GM20000 (cell line): ENCODE measurements at regions not wholly inside any gene's neighbourhood (a gene's known extent, or its start where the extent isn't known, plus 50 kb on each side); places are given as distances from the start of the nearest gene placed in this dataset.

Source experiments
- DNase-seq: peaks from one replicate; pipeline ENCODE4 v3.0.0; 2012; ENCODE audit warnings: low spot score
- CTCF ChIP-seq: IDR thresholded peaks from 2 replicates; pipeline ENCODE4 v1.5.1; 2012; ENCODE audit warnings: mild to moderate bottlenecking, control low read depth; ENCODE audit errors: extremely low read depth, missing control alignments

- no peak for DNase-seq
- no peak for TF ChIP-seq CTCF
Observed at GRCh38 chr20:57103146-57103800, 163.2 kb downstream of the BMP7 start.

GRCh38 chr20:57104113-57104512, 162.3 kb downstream of the BMP7 start:
- DNase-seq = no peak
- no peak for TF ChIP-seq CTCF

GRCh38 chr20:57104651-57105204, 161.7 kb downstream of the BMP7 start:
- no peak for DNase-seq
- no peak for TF ChIP-seq CTCF

- TF ChIP-seq CTCF = no peak
- no peak for DNase-seq
Observed at GRCh38 chr20:57106030-57106682, 160.3 kb downstream of the BMP7 start.

GRCh38 chr20:57106692-57107091, 159.7 kb downstream of the BMP7 start:
- DNase-seq = no peak
- TF ChIP-seq CTCF = no peak

- no peak for DNase-seq
- no peak for TF ChIP-seq CTCF
Observed at GRCh38 chr20:57107208-57107607, 159.2 kb downstream of the BMP7 start.

- no peak for DNase-seq
- TF ChIP-seq CTCF = no peak
Observed at GRCh38 chr20:57108218-57108617, 158.2 kb downstream of the BMP7 start.
